ENCODE measurements at regions not wholly inside any gene's neighbourhood (a gene's known extent, or its start where the extent isn't known, plus 50 kb on each side); places are given as distances from the start of the nearest gene placed in this dataset.

DNA sequence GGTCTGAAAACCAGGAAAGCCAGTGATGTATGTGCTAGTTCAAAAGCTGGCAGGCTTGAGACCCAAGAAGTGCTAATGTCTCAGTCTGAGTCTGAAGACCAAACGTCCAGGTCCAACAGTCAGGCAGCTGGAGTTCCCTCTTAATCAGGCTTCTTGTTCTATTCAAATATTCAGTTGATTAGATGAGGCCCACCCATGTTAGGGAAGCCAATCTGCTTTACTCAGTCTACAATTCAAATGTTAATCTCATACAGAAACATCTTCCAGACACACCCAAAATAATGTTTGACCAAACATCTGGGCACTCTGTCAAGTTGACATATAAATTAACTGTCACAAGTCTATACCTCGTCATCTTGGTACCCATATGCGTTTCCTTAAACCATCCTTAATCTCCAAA is 72.4 kb upstream of the IL2 start:
- DNase-seq (ENCODE audit: low read depth) (no peak), FAIRE-seq (no peak)
- H3K36me3 ChIP-seq (ENCODE audit: control insufficient read depth, insufficient read depth, low read length): no peaks in the 10 kb centered on the region
- H3K27me3 ChIP-seq (ENCODE audit: control insufficient read depth, insufficient read depth, low read length): no peaks in the 10 kb centered on the region
- H3K4me3 ChIP-seq (ENCODE audit: low read depth, low read length): no peak overlapping the region
- TF ChIP-seq, protein P1, sequence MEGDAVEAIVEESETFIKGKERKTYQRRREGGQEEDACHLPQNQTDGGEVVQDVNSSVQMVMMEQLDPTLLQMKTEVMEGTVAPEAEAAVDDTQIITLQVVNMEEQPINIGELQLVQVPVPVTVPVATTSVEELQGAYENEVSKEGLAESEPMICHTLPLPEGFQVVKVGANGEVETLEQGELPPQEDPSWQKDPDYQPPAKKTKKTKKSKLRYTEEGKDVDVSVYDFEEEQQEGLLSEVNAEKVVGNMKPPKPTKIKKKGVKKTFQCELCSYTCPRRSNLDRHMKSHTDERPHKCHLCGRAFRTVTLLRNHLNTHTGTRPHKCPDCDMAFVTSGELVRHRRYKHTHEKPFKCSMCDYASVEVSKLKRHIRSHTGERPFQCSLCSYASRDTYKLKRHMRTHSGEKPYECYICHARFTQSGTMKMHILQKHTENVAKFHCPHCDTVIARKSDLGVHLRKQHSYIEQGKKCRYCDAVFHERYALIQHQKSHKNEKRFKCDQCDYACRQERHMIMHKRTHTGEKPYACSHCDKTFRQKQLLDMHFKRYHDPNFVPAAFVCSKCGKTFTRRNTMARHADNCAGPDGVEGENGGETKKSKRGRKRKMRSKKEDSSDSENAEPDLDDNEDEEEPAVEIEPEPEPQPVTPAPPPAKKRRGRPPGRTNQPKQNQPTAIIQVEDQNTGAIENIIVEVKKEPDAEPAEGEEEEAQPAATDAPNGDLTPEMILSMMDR (IDR thresholded peaks at IDR 0.05; ENCODE audit: insufficient read depth, low read length, severe bottlenecking): no peak

DNA sequence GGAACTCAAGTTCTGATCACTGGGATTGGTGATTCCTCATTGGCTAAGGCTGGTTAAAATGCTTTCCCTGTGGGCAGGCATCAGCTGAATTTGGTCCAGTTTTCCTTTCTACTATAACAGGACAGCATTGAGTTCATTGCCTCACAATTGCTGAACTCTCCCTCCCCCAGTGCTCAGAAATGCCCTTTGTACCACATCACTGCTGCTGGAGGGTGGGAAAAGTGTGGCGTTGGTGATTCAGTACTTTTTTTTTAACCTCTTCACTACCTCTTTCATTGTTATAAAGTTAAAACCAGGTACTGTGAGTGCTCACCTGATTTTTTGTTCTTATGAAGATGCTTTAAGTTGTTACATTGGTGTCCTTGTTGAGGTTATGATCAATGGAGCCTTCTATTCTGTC is 69.3 kb upstream of the IL2 start:
- DNase-seq (ENCODE audit: low read depth): no peak
- no peaks in the 10 kb centered on the region for H3K36me3 ChIP-seq (ENCODE audit: control insufficient read depth, insufficient read depth, low read length)
- no peaks in the 10 kb centered on the region for H3K27me3 ChIP-seq (ENCODE audit: control insufficient read depth, insufficient read depth, low read length)
- no peak overlapping the region for H3K4me3 ChIP-seq (ENCODE audit: low read depth, low read length)
- TF ChIP-seq, protein P1 (IDR thresholded peaks at IDR 0.05; ENCODE audit: insufficient read depth, low read length, severe bottlenecking): no peak
- FAIRE-seq: no peak

DNA sequence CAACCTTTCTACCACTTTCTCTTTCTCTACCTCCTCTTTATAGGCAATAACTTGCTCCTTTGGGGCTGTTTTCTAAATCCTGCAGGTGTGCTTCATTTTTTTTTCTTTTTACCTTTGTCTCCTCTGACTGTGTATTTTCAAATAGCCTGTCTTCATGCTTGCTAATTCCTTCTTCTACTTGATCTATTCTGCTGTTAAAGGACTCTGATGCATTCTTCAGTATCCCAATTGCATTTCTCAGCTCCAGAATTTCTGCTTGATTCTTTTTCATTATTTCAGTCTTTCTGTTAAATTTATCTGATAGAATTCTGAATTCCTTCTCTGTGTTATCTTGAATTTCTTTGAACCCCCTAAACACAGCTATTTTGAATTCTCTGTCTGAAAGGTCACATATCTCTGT is 67.7 kb upstream of the IL2 start:
- H3K36me3 ChIP-seq (ENCODE audit: control insufficient read depth, insufficient read depth, low read length): no peaks in the 10 kb centered on the region
- no peaks in the 10 kb centered on the region for H3K27me3 ChIP-seq (ENCODE audit: control insufficient read depth, insufficient read depth, low read length)
- TF ChIP-seq, protein P1 (IDR thresholded peaks at IDR 0.05; ENCODE audit: insufficient read depth, low read length, severe bottlenecking): no peak
- no peak for FAIRE-seq
- DNase-seq (ENCODE audit: low read depth): no peak
- no peak overlapping the region for H3K4me3 ChIP-seq (ENCODE audit: low read depth, low read length)

DNA sequence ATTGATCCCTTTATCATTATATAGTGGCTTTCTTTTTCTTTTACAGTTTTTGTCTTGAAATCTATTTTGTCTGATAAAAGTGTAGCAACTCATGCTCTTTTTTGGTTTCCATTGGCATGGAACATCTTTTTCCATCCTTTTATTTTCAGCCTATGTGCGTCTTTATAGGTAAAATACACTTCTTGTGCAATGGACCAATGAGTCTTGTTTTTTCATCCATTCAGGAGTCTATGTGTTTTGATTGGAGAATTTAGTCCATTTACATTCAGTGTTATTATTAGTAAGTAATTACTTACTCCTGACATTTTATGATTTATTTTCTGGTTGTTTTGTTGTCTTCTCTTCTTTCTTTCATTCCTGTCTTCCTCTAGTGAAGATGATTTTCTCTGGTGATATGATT is 66.4 kb upstream of the IL2 start:
- TF ChIP-seq, protein P1 (IDR thresholded peaks at IDR 0.05; ENCODE audit: insufficient read depth, low read length, severe bottlenecking): no peak
- no peaks in the 10 kb centered on the region for H3K36me3 ChIP-seq (ENCODE audit: control insufficient read depth, insufficient read depth, low read length)
- no peak overlapping the region for H3K4me3 ChIP-seq (ENCODE audit: low read depth, low read length)
- no peak for DNase-seq (ENCODE audit: low read depth)
- no peaks in the 10 kb centered on the region for H3K27me3 ChIP-seq (ENCODE audit: control insufficient read depth, insufficient read depth, low read length)
- FAIRE-seq: no peak

DNA sequence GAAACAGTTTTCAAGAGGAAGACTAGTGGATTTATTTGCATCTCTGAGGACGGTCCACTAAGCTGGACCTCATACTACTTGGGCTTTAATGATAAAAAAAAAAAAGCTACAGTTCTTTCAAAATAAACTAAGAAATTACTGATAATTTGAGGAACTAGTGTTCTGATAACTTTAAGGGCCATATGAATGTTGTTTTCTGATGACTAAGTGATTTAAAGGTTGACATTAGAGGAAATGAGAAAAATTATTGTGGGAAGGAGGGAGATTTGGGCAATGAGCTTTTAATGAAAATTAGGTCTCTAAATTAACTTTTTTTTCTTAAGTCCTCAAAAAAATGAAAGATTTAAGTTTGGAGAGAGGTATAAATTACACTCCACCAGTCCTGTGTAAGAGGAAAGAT is 60.8 kb upstream of the IL2 start:
- Histone ChIP-seq H3K36me3 (ENCODE audit: control insufficient read depth, insufficient read depth, low read length) (no peaks in the 10 kb centered on the region), H3K27me3 (ENCODE audit: control insufficient read depth, insufficient read depth, low read length) (peaks cover 1% of the 10 kb centered on the region), H3K4me3 (ENCODE audit: low read depth, low read length) (no peak overlapping the region)
- DNase-seq (ENCODE audit: low read depth): no peak
- TF ChIP-seq, protein P1 (IDR thresholded peaks at IDR 0.05; ENCODE audit: insufficient read depth, low read length, severe bottlenecking): no peak
- FAIRE-seq: no peak

DNA sequence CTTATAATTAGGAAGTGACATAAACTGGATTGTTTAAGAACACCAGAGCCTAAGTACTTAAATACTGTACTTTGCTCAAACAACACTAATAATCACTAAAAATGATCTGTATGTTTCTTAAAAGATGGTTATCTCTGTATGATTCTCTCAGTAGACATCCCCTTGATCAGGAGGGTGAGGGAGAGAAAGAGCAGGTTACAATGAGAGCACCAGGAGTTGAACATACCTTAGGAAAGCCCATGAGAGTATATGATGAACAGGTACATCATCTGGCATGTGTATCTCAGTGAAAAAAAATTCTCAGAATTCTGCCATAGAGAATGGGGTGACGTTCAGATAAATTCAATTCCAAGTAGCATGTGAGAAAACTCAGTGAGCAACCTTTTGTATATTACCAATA is 59.9 kb upstream of the IL2 start:
- Histone ChIP-seq H3K27me3 (ENCODE audit: control insufficient read depth, insufficient read depth, low read length) (peaks cover 1% of the 10 kb centered on the region), H3K36me3 (ENCODE audit: control insufficient read depth, insufficient read depth, low read length) (no peaks in the 10 kb centered on the region), H3K4me3 (ENCODE audit: low read depth, low read length) (no peak overlapping the region)
- FAIRE-seq (no peak), DNase-seq (ENCODE audit: low read depth) (no peak)
- TF ChIP-seq, protein P1 (IDR thresholded peaks at IDR 0.05; ENCODE audit: insufficient read depth, low read length, severe bottlenecking): no peak
